ENCODE measurements at regions not wholly inside any gene's neighbourhood (a gene's known extent, or its start where the extent isn't known, plus 50 kb on each side); places are given as distances from the start of the nearest gene placed in this dataset.
"Not testable (repeated sequence)": the region's sequence is repeated elsewhere in the genome, so short reads cannot be mapped to it uniquely, and the experiment has no call there.

DNA sequence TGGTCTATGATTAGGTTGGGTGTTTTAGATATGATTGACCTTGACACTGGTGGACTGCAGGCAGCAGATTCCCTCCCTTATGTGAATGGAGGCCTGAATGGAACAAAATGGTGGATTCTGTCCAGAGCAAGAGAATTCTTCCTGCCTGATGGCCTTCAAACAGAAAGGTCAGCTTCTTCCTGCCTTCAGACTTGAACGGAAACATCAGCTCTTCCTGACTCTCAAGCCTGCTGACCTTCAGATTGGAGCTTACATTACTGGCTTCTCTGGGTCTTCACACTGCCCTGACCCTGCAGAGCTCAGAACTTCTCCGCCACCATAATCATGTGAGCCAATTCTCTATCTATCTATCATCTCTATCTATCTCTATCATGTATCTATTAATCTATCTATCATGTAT is 111.6 kb downstream of the RAMP3 start:
- no peaks in the 10 kb centered on the region for H3K4me1 ChIP-seq (ENCODE audit: control insufficient read depth, extremely low read depth, insufficient read depth, low read length)
- H3K27me3 ChIP-seq (ENCODE audit: control insufficient read depth, insufficient read depth, low read length) = peaks cover 13% of the 10 kb centered on the region
- H3K9ac ChIP-seq (ENCODE audit: insufficient read depth, low read length) = no peak overlapping the region
- H3K79me2 ChIP-seq (ENCODE audit: control insufficient read depth, insufficient read depth, low read length) = no peaks in the 10 kb centered on the region
- H3K27ac ChIP-seq (ENCODE audit: insufficient read depth, low read length) = no peak overlapping the region
- no peak overlapping the region for H3K4me2 ChIP-seq (ENCODE audit: extremely low read depth, insufficient read depth, low read length)
- no peaks in the 10 kb centered on the region for H3K9me3 ChIP-seq (ENCODE audit: control insufficient read depth, insufficient read depth, low read depth, low read length)
- no peak overlapping the region for H3K4me3 ChIP-seq (replicated peaks in 1 of 4; ENCODE audit: control extremely low read depth in 1 of 4, insufficient read depth in 1 of 4, low read depth in 3 of 4, low read length in 4 of 4)
- no peak overlapping the region for H2AFZ ChIP-seq (ENCODE audit: low read length)
- no peaks in the 10 kb centered on the region for H3K36me3 ChIP-seq (ENCODE audit: control insufficient read depth, insufficient read depth, low read length)
- TF ChIP-seq EZH2 (IDR thresholded peaks at IDR 0.05; ENCODE audit: low read length, missing control alignments) = no peak
- TF ChIP-seq, protein P1, sequence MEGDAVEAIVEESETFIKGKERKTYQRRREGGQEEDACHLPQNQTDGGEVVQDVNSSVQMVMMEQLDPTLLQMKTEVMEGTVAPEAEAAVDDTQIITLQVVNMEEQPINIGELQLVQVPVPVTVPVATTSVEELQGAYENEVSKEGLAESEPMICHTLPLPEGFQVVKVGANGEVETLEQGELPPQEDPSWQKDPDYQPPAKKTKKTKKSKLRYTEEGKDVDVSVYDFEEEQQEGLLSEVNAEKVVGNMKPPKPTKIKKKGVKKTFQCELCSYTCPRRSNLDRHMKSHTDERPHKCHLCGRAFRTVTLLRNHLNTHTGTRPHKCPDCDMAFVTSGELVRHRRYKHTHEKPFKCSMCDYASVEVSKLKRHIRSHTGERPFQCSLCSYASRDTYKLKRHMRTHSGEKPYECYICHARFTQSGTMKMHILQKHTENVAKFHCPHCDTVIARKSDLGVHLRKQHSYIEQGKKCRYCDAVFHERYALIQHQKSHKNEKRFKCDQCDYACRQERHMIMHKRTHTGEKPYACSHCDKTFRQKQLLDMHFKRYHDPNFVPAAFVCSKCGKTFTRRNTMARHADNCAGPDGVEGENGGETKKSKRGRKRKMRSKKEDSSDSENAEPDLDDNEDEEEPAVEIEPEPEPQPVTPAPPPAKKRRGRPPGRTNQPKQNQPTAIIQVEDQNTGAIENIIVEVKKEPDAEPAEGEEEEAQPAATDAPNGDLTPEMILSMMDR (conservative IDR thresholded peaks at IDR 0.05 in 1 of 2, IDR thresholded peaks at IDR 0.05 in 1 of 2; ENCODE audit: low read depth in 1 of 2, low read length in 2 of 2) = no peak
- DNase-seq (ENCODE audit: low read depth in 2 of 2) = no peak
- no peaks in the 10 kb centered on the region for H4K20me1 ChIP-seq (ENCODE audit: control insufficient read depth, extremely low read depth, insufficient read depth, low read length)

DNA sequence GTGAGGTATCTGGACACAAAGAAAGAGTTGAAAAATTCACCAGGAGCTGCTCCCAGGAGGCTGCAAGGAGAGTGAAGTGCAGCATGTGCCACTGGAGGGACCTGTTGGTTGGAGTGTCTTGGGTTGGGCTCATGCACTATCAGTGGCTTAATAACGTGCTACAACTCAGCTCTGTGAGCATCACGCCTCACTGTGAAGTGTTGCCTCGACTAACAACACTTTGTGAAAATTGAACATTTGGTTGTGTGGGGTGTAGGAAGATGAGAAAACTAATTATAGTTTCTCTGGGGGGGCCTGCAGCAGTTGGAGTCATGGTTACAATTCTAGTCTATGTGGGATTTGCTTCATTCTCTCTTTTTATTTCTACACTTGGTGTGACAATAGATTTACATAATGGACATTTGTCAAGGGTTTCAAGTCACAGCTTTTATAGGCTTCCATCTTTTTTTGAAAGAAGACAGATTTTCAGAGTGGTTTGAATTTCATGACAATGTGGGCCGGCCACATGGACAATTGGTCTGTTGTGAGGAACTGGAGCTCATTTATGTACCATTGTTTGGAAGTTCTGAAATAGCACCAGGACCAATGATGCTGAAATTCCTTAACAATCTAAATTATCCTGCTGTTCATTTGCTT is 121.3 kb downstream of the RAMP3 start:
- H2AFZ ChIP-seq (ENCODE audit: low read length) = no peak overlapping the region
- H3K4me1 ChIP-seq (ENCODE audit: control insufficient read depth, extremely low read depth, insufficient read depth, low read length) = no peaks in the 10 kb centered on the region
- H3K9me3 ChIP-seq (ENCODE audit: control insufficient read depth, insufficient read depth, low read depth, low read length) = no peaks in the 10 kb centered on the region
- H3K79me2 ChIP-seq (ENCODE audit: control insufficient read depth, insufficient read depth, low read length) = no peaks in the 10 kb centered on the region
- H3K36me3 ChIP-seq (ENCODE audit: control insufficient read depth, insufficient read depth, low read length) = no peaks in the 10 kb centered on the region
- H3K9ac ChIP-seq (ENCODE audit: insufficient read depth, low read length) = no peak overlapping the region
- no peaks in the 10 kb centered on the region for H4K20me1 ChIP-seq (ENCODE audit: control insufficient read depth, extremely low read depth, insufficient read depth, low read length)
- no peak overlapping the region for H3K4me2 ChIP-seq (ENCODE audit: extremely low read depth, insufficient read depth, low read length)
- H3K4me3 ChIP-seq (replicated peaks in 1 of 4; ENCODE audit: control extremely low read depth in 1 of 4, insufficient read depth in 1 of 4, low read depth in 3 of 4, low read length in 4 of 4) = no peak overlapping the region
- H3K27ac ChIP-seq (ENCODE audit: insufficient read depth, low read length) = no peak overlapping the region
- DNase-seq (ENCODE audit: low read depth in 2 of 2) = no peak
- H3K27me3 ChIP-seq (ENCODE audit: control insufficient read depth, insufficient read depth, low read length) = peaks cover 3% of the 10 kb centered on the region
- TF ChIP-seq, protein P1 (conservative IDR thresholded peaks at IDR 0.05 in 1 of 2, IDR thresholded peaks at IDR 0.05 in 1 of 2; ENCODE audit: low read depth in 1 of 2, low read length in 2 of 2) = no peak
- TF ChIP-seq EZH2 (IDR thresholded peaks at IDR 0.05; ENCODE audit: low read length, missing control alignments) = no peak

DNA sequence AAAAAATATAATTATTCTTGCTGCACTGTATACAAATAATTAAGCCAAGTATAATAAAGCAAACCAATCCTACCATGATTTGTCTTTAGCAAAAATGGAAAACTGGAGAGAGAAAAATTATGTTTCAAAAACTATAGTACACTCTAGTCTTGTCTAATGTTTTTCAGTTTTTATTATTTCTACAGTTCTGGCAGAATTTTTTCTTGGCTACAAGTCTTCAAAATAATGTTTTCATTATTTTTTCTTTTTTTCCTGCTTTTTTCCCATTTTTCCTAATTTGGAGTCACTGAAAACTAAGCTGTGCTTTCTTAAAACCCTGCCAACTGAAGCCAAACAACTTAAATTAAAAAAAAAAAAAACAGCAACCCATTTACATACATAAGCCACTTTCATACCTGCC is 132.0 kb downstream of the RAMP3 start:
- not testable (repeated sequence) for H3K36me3 ChIP-seq (ENCODE audit: control insufficient read depth, insufficient read depth, low read length); H4K20me1 ChIP-seq (ENCODE audit: control insufficient read depth, extremely low read depth, insufficient read depth, low read length); H3K4me3 ChIP-seq (replicated peaks in 1 of 4; ENCODE audit: control extremely low read depth in 1 of 4, insufficient read depth in 1 of 4, low read depth in 3 of 4, low read length in 4 of 4); H2AFZ ChIP-seq (ENCODE audit: low read length); H3K79me2 ChIP-seq (ENCODE audit: control insufficient read depth, insufficient read depth, low read length); H3K27ac ChIP-seq (ENCODE audit: insufficient read depth, low read length); H3K9me3 ChIP-seq (ENCODE audit: control insufficient read depth, insufficient read depth, low read depth, low read length); H3K4me2 ChIP-seq (ENCODE audit: extremely low read depth, insufficient read depth, low read length); H3K27me3 ChIP-seq (ENCODE audit: control insufficient read depth, insufficient read depth, low read length); DNase-seq (ENCODE audit: low read depth in 2 of 2); H3K9ac ChIP-seq (ENCODE audit: insufficient read depth, low read length); H3K4me1 ChIP-seq (ENCODE audit: control insufficient read depth, extremely low read depth, insufficient read depth, low read length)

Measured in fibroblast of lung (primary cell).